ENCODE measurements at regions not wholly inside any gene's neighbourhood (a gene's known extent, or its start where the extent isn't known, plus 50 kb on each side); places are given as distances from the start of the nearest gene placed in this dataset.

DNA sequence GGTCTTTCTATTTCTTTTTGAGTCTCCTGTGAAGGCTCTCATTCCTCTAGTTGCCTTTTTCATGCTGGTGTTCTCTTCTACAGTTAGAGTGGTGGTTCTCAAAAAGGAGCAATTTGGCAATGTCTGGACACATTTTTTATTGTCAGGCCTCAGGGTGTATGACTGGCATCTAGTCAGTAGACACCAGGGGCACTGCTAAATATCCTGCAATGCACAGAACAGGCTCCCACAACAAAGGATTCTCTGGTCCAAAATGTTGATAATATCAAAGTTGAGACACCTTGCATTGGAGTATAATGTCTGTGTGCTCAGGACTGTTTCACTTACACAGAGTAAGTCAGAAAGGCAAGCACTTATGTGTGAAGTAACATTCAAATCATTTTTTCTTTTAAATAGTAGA lies 1360.7 kb downstream of the ADGRL3 start:
- Histone ChIP-seq H3K9me2 (replicated peaks; ENCODE audit: insufficient read depth) (no peaks in the 10 kb centered on the region), H3K4me2 (no peak overlapping the region), H2AFZ (no peak overlapping the region), H4K20me1 (ENCODE audit: insufficient read depth, poor library complexity, severe bottlenecking) (no peaks in the 10 kb centered on the region), H3K4me3 (no peak overlapping the region), H3K4me1 (ENCODE audit: insufficient read depth) (no peaks in the 10 kb centered on the region), H3K36me3 (replicated peaks; ENCODE audit: insufficient read depth, low read depth) (no peaks in the 10 kb centered on the region), H3K27ac (no peak overlapping the region), H3K79me2 (no peaks in the 10 kb centered on the region), H3K27me3 (no peaks in the 10 kb centered on the region), H3K9me3 (ENCODE audit: low read depth) (no peaks in the 10 kb centered on the region)
- TF ChIP-seq, protein P1, sequence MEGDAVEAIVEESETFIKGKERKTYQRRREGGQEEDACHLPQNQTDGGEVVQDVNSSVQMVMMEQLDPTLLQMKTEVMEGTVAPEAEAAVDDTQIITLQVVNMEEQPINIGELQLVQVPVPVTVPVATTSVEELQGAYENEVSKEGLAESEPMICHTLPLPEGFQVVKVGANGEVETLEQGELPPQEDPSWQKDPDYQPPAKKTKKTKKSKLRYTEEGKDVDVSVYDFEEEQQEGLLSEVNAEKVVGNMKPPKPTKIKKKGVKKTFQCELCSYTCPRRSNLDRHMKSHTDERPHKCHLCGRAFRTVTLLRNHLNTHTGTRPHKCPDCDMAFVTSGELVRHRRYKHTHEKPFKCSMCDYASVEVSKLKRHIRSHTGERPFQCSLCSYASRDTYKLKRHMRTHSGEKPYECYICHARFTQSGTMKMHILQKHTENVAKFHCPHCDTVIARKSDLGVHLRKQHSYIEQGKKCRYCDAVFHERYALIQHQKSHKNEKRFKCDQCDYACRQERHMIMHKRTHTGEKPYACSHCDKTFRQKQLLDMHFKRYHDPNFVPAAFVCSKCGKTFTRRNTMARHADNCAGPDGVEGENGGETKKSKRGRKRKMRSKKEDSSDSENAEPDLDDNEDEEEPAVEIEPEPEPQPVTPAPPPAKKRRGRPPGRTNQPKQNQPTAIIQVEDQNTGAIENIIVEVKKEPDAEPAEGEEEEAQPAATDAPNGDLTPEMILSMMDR (IDR thresholded peaks at IDR 0.05; ENCODE audit: poor library complexity), result no peak
- TF ChIP-seq EZH2phosphoT487 (IDR thresholded peaks at IDR 0.05; ENCODE audit: low read depth, severe bottlenecking, unreplicated experiment), result no peak
- TF ChIP-seq EZH2 (IDR thresholded peaks at IDR 0.05; ENCODE audit: borderline replicate concordance), result no peak
- DNase-seq (ENCODE audit: low spot score), result no peak

DNA sequence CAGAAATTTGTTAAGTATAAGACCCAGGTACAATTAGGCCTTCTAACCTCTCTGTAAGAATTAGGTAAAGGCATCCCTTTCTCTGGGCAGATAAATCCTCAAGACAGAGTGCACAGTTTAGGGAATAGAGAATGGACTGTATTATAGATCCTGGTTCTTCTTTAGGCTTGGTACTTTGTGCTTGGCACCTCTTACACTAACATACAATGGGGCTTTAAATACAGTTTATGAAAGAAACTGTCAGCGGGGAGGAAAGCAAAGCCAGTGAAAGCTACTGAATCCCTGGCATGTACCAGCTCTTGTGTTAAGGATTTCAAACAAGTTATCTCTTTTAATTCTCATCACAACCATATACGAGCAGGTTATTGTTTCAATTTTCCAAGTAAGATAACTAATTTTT lies 1350.0 kb downstream of the ADGRL3 start:
- Histone ChIP-seq H4K20me1 (ENCODE audit: insufficient read depth, poor library complexity, severe bottlenecking) (no peaks in the 10 kb centered on the region), H3K4me1 (ENCODE audit: insufficient read depth) (no peaks in the 10 kb centered on the region), H3K36me3 (replicated peaks; ENCODE audit: insufficient read depth, low read depth) (no peaks in the 10 kb centered on the region), H3K27ac (no peak overlapping the region), H3K27me3 (no peaks in the 10 kb centered on the region), H3K4me2 (no peak overlapping the region), H3K9me3 (ENCODE audit: low read depth) (no peaks in the 10 kb centered on the region), H3K9me2 (replicated peaks; ENCODE audit: insufficient read depth) (no peaks in the 10 kb centered on the region), H3K4me3 (no peak overlapping the region), H2AFZ (no peak overlapping the region), H3K79me2 (no peaks in the 10 kb centered on the region)
- 88% methylated on average over 2 of the region's 2 CpGs for WGBS (ENCODE audit: low lambda C conversion rate, missing lambda C conversion rate)
- no peak for DNase-seq (ENCODE audit: low spot score)
- no peak for TF ChIP-seq EZH2phosphoT487 (IDR thresholded peaks at IDR 0.05; ENCODE audit: low read depth, severe bottlenecking, unreplicated experiment)
- TF ChIP-seq, protein P1 (IDR thresholded peaks at IDR 0.05; ENCODE audit: poor library complexity), result no peak
- no peak for TF ChIP-seq EZH2 (IDR thresholded peaks at IDR 0.05; ENCODE audit: borderline replicate concordance)

DNA sequence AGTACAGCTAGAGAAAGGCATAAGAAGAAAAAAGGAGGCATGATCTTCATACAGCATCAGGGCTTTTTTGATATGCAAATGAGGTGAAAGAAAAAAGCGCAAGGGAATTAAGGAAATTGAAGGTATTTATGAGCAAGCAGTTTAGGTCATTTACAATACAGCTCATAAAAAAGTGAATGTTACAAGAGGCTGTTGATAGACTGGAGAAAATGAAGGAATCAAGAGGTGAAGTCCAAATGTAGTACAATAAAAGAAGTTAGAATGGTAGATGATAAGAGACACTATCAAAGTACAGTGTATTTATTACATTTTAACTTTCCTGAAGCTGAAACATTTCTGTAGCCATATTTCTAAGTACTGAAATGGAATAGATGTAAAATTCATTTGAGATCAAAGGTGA lies 1349.5 kb downstream of the ADGRL3 start:
- WGBS (ENCODE audit: low lambda C conversion rate, missing lambda C conversion rate), result 89% methylated on average over 1 of the region's 1 CpG
- Histone ChIP-seq H3K27me3 (no peaks in the 10 kb centered on the region), H3K27ac (no peak overlapping the region), H3K9me3 (ENCODE audit: low read depth) (no peaks in the 10 kb centered on the region), H3K36me3 (replicated peaks; ENCODE audit: insufficient read depth, low read depth) (no peaks in the 10 kb centered on the region), H3K4me3 (no peak overlapping the region), H3K4me1 (ENCODE audit: insufficient read depth) (no peaks in the 10 kb centered on the region), H4K20me1 (ENCODE audit: insufficient read depth, poor library complexity, severe bottlenecking) (no peaks in the 10 kb centered on the region), H3K79me2 (no peaks in the 10 kb centered on the region), H3K9me2 (replicated peaks; ENCODE audit: insufficient read depth) (no peaks in the 10 kb centered on the region), H3K4me2 (no peak overlapping the region), H2AFZ (no peak overlapping the region)
- DNase-seq (ENCODE audit: low spot score), result no peak
- TF ChIP-seq, protein P1 (IDR thresholded peaks at IDR 0.05; ENCODE audit: poor library complexity), result no peak
- TF ChIP-seq EZH2phosphoT487 (IDR thresholded peaks at IDR 0.05; ENCODE audit: low read depth, severe bottlenecking, unreplicated experiment) (no peak), EZH2 (IDR thresholded peaks at IDR 0.05; ENCODE audit: borderline replicate concordance) (no peak)

DNA sequence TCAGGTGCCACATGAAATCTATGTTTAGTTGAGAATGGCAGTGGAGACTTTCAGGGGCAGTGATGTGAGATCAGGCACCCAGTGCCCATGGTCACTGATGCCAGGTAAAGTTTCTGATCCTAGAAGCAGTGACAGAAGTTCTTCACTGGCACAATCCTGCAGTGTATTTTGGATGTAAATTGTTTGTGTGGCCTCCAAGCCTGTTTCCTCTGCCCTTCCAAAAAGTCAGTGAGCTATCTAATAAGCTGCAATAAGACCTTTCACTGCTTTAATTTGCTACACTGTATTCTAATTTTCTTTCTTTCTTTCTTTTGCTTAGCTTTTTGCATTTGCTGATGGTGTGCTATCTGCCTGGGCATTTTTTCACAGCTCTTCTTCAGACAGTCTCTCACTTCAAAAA lies 1348.6 kb downstream of the ADGRL3 start:
- Histone ChIP-seq H3K9me3 (ENCODE audit: low read depth) (no peaks in the 10 kb centered on the region), H2AFZ (no peak overlapping the region)

More for the DNA sequence above, 1348.6 kb downstream of the ADGRL3 start:
- no peak overlapping the region for H3K27ac ChIP-seq
- H3K4me3 ChIP-seq, result no peak overlapping the region
- no peak for DNase-seq (ENCODE audit: low spot score)
- H3K27me3 ChIP-seq, result no peaks in the 10 kb centered on the region
- H3K79me2 ChIP-seq, result no peaks in the 10 kb centered on the region
- TF ChIP-seq EZH2 (IDR thresholded peaks at IDR 0.05; ENCODE audit: borderline replicate concordance) (no peak), EZH2phosphoT487 (IDR thresholded peaks at IDR 0.05; ENCODE audit: low read depth, severe bottlenecking, unreplicated experiment) (no peak)
- TF ChIP-seq, protein P1 (IDR thresholded peaks at IDR 0.05; ENCODE audit: poor library complexity), result no peak
- no peaks in the 10 kb centered on the region for H4K20me1 ChIP-seq (ENCODE audit: insufficient read depth, poor library complexity, severe bottlenecking)
- no peaks in the 10 kb centered on the region for H3K9me2 ChIP-seq (replicated peaks; ENCODE audit: insufficient read depth)
- H3K4me2 ChIP-seq, result no peak overlapping the region
- no peaks in the 10 kb centered on the region for H3K4me1 ChIP-seq (ENCODE audit: insufficient read depth)
- H3K36me3 ChIP-seq (replicated peaks; ENCODE audit: insufficient read depth, low read depth), result no peaks in the 10 kb centered on the region
